K562 (cell line): ENCODE measurements at regions not wholly inside any gene's neighbourhood (a gene's known extent, or its start where the extent isn't known, plus 50 kb on each side); places are given as distances from the start of the nearest gene placed in this dataset.

Source experiments
- ATAC-seq: fragments of 200-7000 bp; cut with Tn5 transposase; 3 replicates; pipeline ENCODE4 v1.9.1; 2020; ENCODE audit warnings: moderate library complexity
- BruUV-seq: library from RNA; stranded (reverse); fragments of 400-500 nt; replicated peaks from 2 replicates; lab custom pipeline; 2021; lab: Mats Ljungman, UMichigan
- CTCF ChIA-PET: fragments of 300-600 bp; formaldehyde crosslinking; extraction: SDS; loops from one replicate; lab custom pipeline; 2021; ENCODE audit warnings: low intra/inter-chr PET ratio; lab: Yijun Ruan, JAX
- POLR2A ChIA-PET: fragments of 300-600, 350-650 bp; sonication (Branson Sonifier 250); formaldehyde crosslinking; extraction: SDS; loops from one replicate; lab custom pipeline; 2021; ENCODE audit warnings: antibody characterized with exemption, inconsistent platforms; lab: Yijun Ruan, JAX
- DNase-seq, 4 experiments: peaks; one replicate each; pipeline versions ENCODE4 v3.0.0 to v3.0.0-alpha.2; 2011 to 2018; ENCODE audit warnings: low spot score in 3 of 4, mixed read lengths in 3 of 4; ENCODE audit errors: extremely low read depth in 1 of 4
- FAIRE-seq: peaks from 2 replicates; lab custom pipeline; 2011; peaks lifted over from hg19 to GRCh38; lab: Jason Lieb, UNC
- H2AFZ ChIP-seq: 2 replicates; pipeline ENCODE4 v1.6.0; 2011; ENCODE audit warnings: low read depth, low read length, control low read depth, inconsistent platforms
- H3K27ac ChIP-seq: fragments of 200-600 bp; 3 replicates; pipeline ENCODE4 v1.8.0; 2011; ENCODE audit warnings: low read depth, mild to moderate bottlenecking, control low read depth, inconsistent platforms, low read length, moderate library complexity, mixed read lengths; ENCODE audit errors: extremely low read depth
- H3K27me3 ChIP-seq, 2 experiments: fragments of 300-600 bp in 1 of 2; 2 replicates in 1 of 2; 3 replicates in 1 of 2; pipeline versions ENCODE4 v1.6.0 to v1.8.0; 2011; ENCODE audit warnings: inconsistent platforms in 2 of 2, low read length in 2 of 2, mild to moderate bottlenecking in 1 of 2, mixed read lengths in 1 of 2, moderate library complexity in 1 of 2; ENCODE audit not compliant: control insufficient read depth in 2 of 2, insufficient read depth in 2 of 2
- H3K36me3 ChIP-seq: fragments of 300-600 bp; 3 replicates; pipeline ENCODE4 v1.8.0; 2011; ENCODE audit warnings: mild to moderate bottlenecking, low read length, inconsistent platforms; ENCODE audit not compliant: control insufficient read depth, insufficient read depth
- H3K4me1 ChIP-seq, 2 experiments: fragments of 200-600 bp in 1 of 2; replicated peaks in 1 of 2; 2 replicates in 1 of 2; 3 replicates in 1 of 2; pipeline versions ENCODE4 v1.5.1 to v1.8.0; 2011; ENCODE audit warnings: inconsistent platforms in 2 of 2, low read length in 2 of 2, mild to moderate bottlenecking in 1 of 2, mixed read lengths in 1 of 2, moderate library complexity in 1 of 2; ENCODE audit not compliant: control insufficient read depth in 2 of 2, insufficient read depth in 2 of 2
- H3K4me2 ChIP-seq: 2 replicates; pipeline ENCODE4 v1.6.1; 2011; ENCODE audit warnings: low read length, control low read depth, inconsistent platforms, mixed read lengths; ENCODE audit not compliant: insufficient read depth
- H3K4me3 ChIP-seq: fragments of 200-600 bp; sonication (generic), shearing (Covaris generic); 2 replicates; pipeline ENCODE4 v1.5.1; 2016; ENCODE audit warnings: control low read depth, inconsistent platforms
- H3K79me2 ChIP-seq: fragments of 200-600 bp; 3 replicates; pipeline ENCODE4 v1.8.0; 2011; ENCODE audit warnings: low read length, inconsistent platforms; ENCODE audit not compliant: control insufficient read depth, insufficient read depth
- H3K9ac ChIP-seq, 2 experiments: 2 replicates each; pipeline versions ENCODE4 v1.6.0 to v1.6.1; 2011; ENCODE audit warnings: low read depth in 2 of 2, low read length in 2 of 2, control low read depth in 1 of 2, inconsistent platforms in 1 of 2, mild to moderate bottlenecking in 1 of 2, mixed read lengths in 1 of 2; ENCODE audit not compliant: insufficient read depth in 1 of 2
- H3K9me1 ChIP-seq: one replicate; pipeline ENCODE4 v1.6.0; 2011; ENCODE audit warnings: inconsistent platforms, mild to moderate bottlenecking, low read length, moderate library complexity; ENCODE audit not compliant: control insufficient read depth, insufficient read depth
- H3K9me3 ChIP-seq: replicated peaks from 2 replicates; pipeline ENCODE4 v1.5.1; 2011; ENCODE audit warnings: low read depth, low read length, inconsistent platforms; ENCODE audit not compliant: control insufficient read depth, insufficient read depth
- H4K20me1 ChIP-seq: replicated peaks from 2 replicates; pipeline ENCODE4 v1.6.1; 2011; ENCODE audit warnings: low read length, inconsistent platforms, mixed read lengths; ENCODE audit not compliant: control insufficient read depth, insufficient read depth
- DNMT1 ChIP-seq: fragments of 450-650 bp; IDR thresholded peaks from 2 replicates; pipeline ENCODE4 v1.6.1; 2016; ENCODE audit warnings: antibody characterized with exemption, mild to moderate bottlenecking
- EZH2 ChIP-seq: IDR thresholded peaks from 2 replicates; pipeline ENCODE4 v1.6.1; 2012; ENCODE audit warnings: low read depth, mild to moderate bottlenecking, inconsistent platforms, low read length, borderline replicate concordance
- MYNN ChIP-seq, 2 experiments: sonication (generic); formaldehyde crosslinking in 1 of 2; IDR thresholded peaks; 2 replicates each; pipeline versions ENCODE4 v1.5.0 to v1.6.1; 2016 to 2020; ENCODE audit warnings: antibody characterized with exemption in 1 of 2, missing genetic modification reagents in 1 of 2
- ZSCAN32 ChIP-seq: fragments of 450-650 bp; formaldehyde crosslinking; IDR thresholded peaks from 2 replicates; pipeline ENCODE4 v1.4.0; 2020; ENCODE audit warnings: mild to moderate bottlenecking, moderate library complexity
- WGBS: fragments of 100-300 bp; shearing (Covaris generic); methylation state at CpG from one replicate; pipeline ENCODE4 v1.1.6; 2016; ENCODE audit warnings: low coverage, mixed read lengths; ENCODE audit not compliant: insufficient coverage; ENCODE audit errors: missing lambda C conversion rate; 5-methylcytosine and 5-hydroxymethylcytosine counted together
- in situ Hi-C: fragments of 300-500 bp; cut with MboI; formaldehyde crosslinking; loops from 4 replicates; pipeline ENCODE4 v1.15.0; 2018; ENCODE audit warnings: inconsistent platforms, mixed read lengths
- intact Hi-C: fragments of 100-400 bp; cut with micrococcal nuclease; formaldehyde crosslinking; loops from 2 replicates; pipeline ENCODE4 v1.14.2; 2022
- TF ChIP-seq, protein P1 (sequence below): fragments of 450-650 bp; IDR thresholded peaks from 2 replicates; pipeline ENCODE4 v1.6.1; 2018; ENCODE audit warnings: mild to moderate bottlenecking, low read depth; ENCODE audit not compliant: partially characterized antibody

DNA sequence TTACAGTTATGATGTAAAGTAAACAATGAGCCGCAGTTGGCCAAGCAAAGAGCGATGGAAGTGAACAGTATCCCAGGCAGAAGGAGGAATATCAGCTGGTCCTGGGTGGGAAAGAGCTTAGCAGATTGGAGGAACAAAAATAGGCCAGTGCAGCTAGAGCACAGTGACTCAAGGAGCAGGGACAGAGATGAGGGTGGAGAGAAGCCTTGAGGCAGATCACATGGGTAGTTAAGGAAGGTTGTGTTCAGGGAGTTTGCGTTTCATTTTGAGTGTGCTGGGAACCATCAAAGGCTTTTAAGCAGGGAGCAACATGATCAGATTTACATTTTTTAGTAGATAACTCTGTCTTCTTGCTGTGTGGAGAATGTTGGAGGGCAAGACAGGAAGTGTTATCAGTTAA lies 113.6 kb downstream of the OAT start:
- ChIA-PET CTCF (no interaction called here), POLR2A (no interaction called here)
- Histone ChIP-seq H3K9me3 (0 out of 2 replicates have a peak, but pooled peaks cover 3% of the 10 kb centered on the region), H3K9ac (no peak overlapping the region), H3K4me3 (no peak overlapping the region), H3K4me2 (no peak overlapping the region), H2AFZ (no peak overlapping the region), H3K9me1 (no peaks in the 10 kb centered on the region), H3K4me1 (no peaks in the 10 kb centered on the region), H4K20me1 (no peaks in the 10 kb centered on the region), H3K27me3 (peaks cover 0 to 18% of the 10 kb centered on the region in 2 experiments; a peak in 2 of 5 replicates), H3K27ac (no peak overlapping the region), H3K36me3 (no peaks in the 10 kb centered on the region), H3K79me2 (no peaks in the 10 kb centered on the region)
- intact Hi-C loops (no loop called here), in situ Hi-C loops (no loop called here)
- no peak for DNase-seq
- WGBS: 0% methylated on average over 3 of the region's 3 CpGs
- ATAC-seq: no peak
- FAIRE-seq: no peak
- TF ChIP-seq DNMT1 (no peak), ZSCAN32 (no peak), MYNN (IDR thresholded peaks at IDR 0.05) (no peak), MYNN (CRISPR knock-in tag; IDR thresholded peaks at IDR 0.05) (no peak), EZH2 (no peak)
- TF ChIP-seq, protein P1, sequence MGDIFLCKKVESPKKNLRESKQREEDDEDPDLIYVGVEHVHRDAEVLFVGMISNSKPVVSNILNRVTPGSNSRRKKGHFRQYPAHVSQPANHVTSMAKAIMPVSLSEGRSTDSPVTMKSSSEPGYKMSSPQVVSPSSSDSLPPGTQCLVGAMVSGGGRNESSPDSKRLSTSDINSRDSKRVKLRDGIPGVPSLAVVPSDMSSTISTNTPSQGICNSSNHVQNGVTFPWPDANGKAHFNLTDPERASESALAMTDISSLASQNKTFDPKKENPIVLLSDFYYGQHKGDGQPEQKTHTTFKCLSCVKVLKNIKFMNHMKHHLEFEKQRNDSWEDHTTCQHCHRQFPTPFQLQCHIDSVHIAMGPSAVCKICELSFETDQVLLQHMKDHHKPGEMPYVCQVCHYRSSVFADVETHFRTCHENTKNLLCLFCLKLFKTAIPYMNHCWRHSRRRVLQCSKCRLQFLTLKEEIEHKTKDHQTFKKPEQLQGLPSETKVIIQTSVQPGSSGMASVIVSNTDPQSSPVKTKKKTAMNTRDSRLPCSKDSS: no peak
- BruUV-seq: no TSS peak
